ENCODE measurements at regions not wholly inside any gene's neighbourhood (a gene's known extent, or its start where the extent isn't known, plus 50 kb on each side); places are given as distances from the start of the nearest gene placed in this dataset.

- Mint-ChIP-seq H3K9me3 (peaks cover 37% of the 10 kb centered on the region), H3K27me3 (ENCODE audit: insufficient read depth) (peaks cover 28% of the 10 kb centered on the region), H3K36me3 (ENCODE audit: low read depth) (no peaks in the 10 kb centered on the region), H3K27ac (no peak overlapping the region), H3K4me1 (no peaks in the 10 kb centered on the region), H3K4me3 (no peak overlapping the region)
- H3K9ac ChIP-seq (ENCODE audit: extremely low read depth, low read length, poor library complexity, severe bottlenecking): no peak overlapping the region
- no peak overlapping the region for H3K4me3 ChIP-seq (ENCODE audit: low read length)
- peaks cover 12% of the 10 kb centered on the region for H3K27me3 ChIP-seq (ENCODE audit: control insufficient read depth, insufficient read depth, low read length, poor library complexity, severe bottlenecking)
- H3K9me3 ChIP-seq (ENCODE audit: control insufficient read depth, low read length): peaks cover 22% of the 10 kb centered on the region
- no peak for TF ChIP-seq CTCF (conservative IDR thresholded peaks at IDR 0.05)
- no peaks in the 10 kb centered on the region for H3K36me3 ChIP-seq (ENCODE audit: control insufficient read depth, insufficient read depth, low read length)
- 93 to 100% methylated on average over 3 to 10 of the region's 10 CpGs for WGBS, 2 experiments (ENCODE audit: insufficient coverage in 1 of 2, insufficient read length in 1 of 2)
- H3K27ac ChIP-seq (ENCODE audit: low read depth, low read length): no peak overlapping the region
- no peak for DNase-seq
- H3K4me1 ChIP-seq (ENCODE audit: control insufficient read depth, insufficient read depth, low read length): no peaks in the 10 kb centered on the region
Measured at GRCh38 chr10:30774261-30774660, 144.7 kb upstream of the LYZL2 start.

GRCh38 chr10:30773501-30773900, 143.9 kb upstream of the LYZL2 start:
- DNase-seq: no peak
- Mint-ChIP-seq H3K27me3 (ENCODE audit: insufficient read depth) (peaks cover 21% of the 10 kb centered on the region), H3K9me3 (peaks cover 44% of the 10 kb centered on the region), H3K4me3 (no peak overlapping the region), H3K4me1 (no peaks in the 10 kb centered on the region), H3K27ac (no peak overlapping the region), H3K36me3 (ENCODE audit: low read depth) (no peaks in the 10 kb centered on the region)
- peaks cover 4% of the 10 kb centered on the region for H3K27me3 ChIP-seq (ENCODE audit: control insufficient read depth, insufficient read depth, low read length, poor library complexity, severe bottlenecking)
- no peak for TF ChIP-seq CTCF (conservative IDR thresholded peaks at IDR 0.05)
- H3K9me3 ChIP-seq (ENCODE audit: control insufficient read depth, low read length): peaks cover 22% of the 10 kb centered on the region
- no peaks in the 10 kb centered on the region for H3K4me1 ChIP-seq (ENCODE audit: control insufficient read depth, insufficient read depth, low read length)
- no peak overlapping the region for H3K9ac ChIP-seq (ENCODE audit: extremely low read depth, low read length, poor library complexity, severe bottlenecking)
- no peak overlapping the region for H3K4me3 ChIP-seq (ENCODE audit: low read length)
- 74% methylated on average over 1 of the region's 1 CpG; no CpG with 5 or more reads in 1 of the 2 experiments for WGBS, 2 experiments (ENCODE audit: insufficient coverage in 1 of 2, insufficient read length in 1 of 2)
- H3K27ac ChIP-seq (ENCODE audit: low read depth, low read length): no peak overlapping the region
- H3K36me3 ChIP-seq (ENCODE audit: control insufficient read depth, insufficient read depth, low read length): no peaks in the 10 kb centered on the region

- Histone ChIP-seq H3K4me1 (ENCODE audit: control insufficient read depth, insufficient read depth, low read length) (no peaks in the 10 kb centered on the region), H3K27ac (ENCODE audit: low read depth, low read length) (no peak overlapping the region), H3K36me3 (ENCODE audit: control insufficient read depth, insufficient read depth, low read length) (no peaks in the 10 kb centered on the region), H3K4me3 (ENCODE audit: low read length) (no peak overlapping the region), H3K9ac (ENCODE audit: extremely low read depth, low read length, poor library complexity, severe bottlenecking) (no peak overlapping the region), H3K27me3 (ENCODE audit: control insufficient read depth, insufficient read depth, low read length, poor library complexity, severe bottlenecking) (no peaks in the 10 kb centered on the region), H3K9me3 (ENCODE audit: control insufficient read depth, low read length) (peaks cover 22% of the 10 kb centered on the region)
- Mint-ChIP-seq H3K27ac (no peak overlapping the region), H3K9me3 (peaks cover 52% of the 10 kb centered on the region), H3K36me3 (ENCODE audit: low read depth) (no peaks in the 10 kb centered on the region), H3K4me1 (no peaks in the 10 kb centered on the region), H3K4me3 (no peak overlapping the region), H3K27me3 (ENCODE audit: insufficient read depth) (peaks cover 4% of the 10 kb centered on the region)
- WGBS, 2 experiments (ENCODE audit: insufficient coverage in 1 of 2, insufficient read length in 1 of 2): 51 to 63% methylated on average over 1 of the region's 1 CpG
- no peak for DNase-seq
- TF ChIP-seq CTCF (conservative IDR thresholded peaks at IDR 0.05): no peak
Measured at GRCh38 chr10:30770816-30771215, 141.3 kb upstream of the LYZL2 start.

Data from endodermal cell (in vitro differentiated cells).